Hepatocyte (in vitro differentiated cells): ENCODE measurements at regions not wholly inside any gene's neighbourhood (a gene's known extent, or its start where the extent isn't known, plus 50 kb on each side); places are given as distances from the start of the nearest gene placed in this dataset.
"Not testable (repeated sequence)": the region's sequence is repeated elsewhere in the genome, so short reads cannot be mapped to it uniquely, and the experiment has no call there.

Experiments used
- DNase-seq: peaks from one replicate; pipeline ENCODE4 v3.0.0-alpha.2; 2016; ENCODE audit warnings: low spot score
- H2AFZ ChIP-seq: fragments of 200-600 bp; sonication (generic); 2 replicates; pipeline ENCODE4 v1.6.0; 2016; ENCODE audit warnings: antibody characterized with exemption, mild to moderate bottlenecking
- H3K27ac ChIP-seq: fragments of 200-600 bp; sonication (generic); 2 replicates; pipeline ENCODE4 v1.5.1; 2016; ENCODE audit warnings: mild to moderate bottlenecking
- H3K27me3 ChIP-seq: fragments of 200-600 bp; sonication (generic); 2 replicates; pipeline ENCODE4 v1.6.1; 2016
- H3K36me3 ChIP-seq: fragments of 200-600 bp; sonication (generic); replicated peaks from 2 replicates; pipeline ENCODE4 v1.5.1; 2016; ENCODE audit warnings: low read depth; ENCODE audit not compliant: insufficient read depth
- H3K4me1 ChIP-seq: fragments of 200-600 bp; sonication (generic); 2 replicates; pipeline ENCODE4 v1.5.1; 2016; ENCODE audit warnings: mild to moderate bottlenecking, moderate library complexity; ENCODE audit not compliant: insufficient read depth
- H3K4me2 ChIP-seq: fragments of 200-600 bp; sonication (generic); 2 replicates; pipeline ENCODE4 v1.6.0; 2016
- H3K4me3 ChIP-seq: fragments of 200-600 bp; sonication (generic); 2 replicates; pipeline ENCODE4 v1.5.1; 2016; ENCODE audit warnings: mild to moderate bottlenecking
- H3K79me2 ChIP-seq: fragments of 200-600 bp; sonication (generic); 2 replicates; pipeline ENCODE4 v1.6.0; 2017; ENCODE audit warnings: mild to moderate bottlenecking
- H3K9me2 ChIP-seq: fragments of 200-600 bp; sonication (generic); replicated peaks from 2 replicates; pipeline ENCODE4 v1.6.0; 2017; ENCODE audit warnings: mild to moderate bottlenecking; ENCODE audit not compliant: insufficient read depth
- H3K9me3 ChIP-seq: fragments of 200-600 bp; sonication (generic); 2 replicates; pipeline ENCODE4 v1.5.1; 2016; ENCODE audit warnings: low read depth, mild to moderate bottlenecking
- H4K20me1 ChIP-seq: fragments of 200-600 bp; sonication (generic); 2 replicates; pipeline ENCODE4 v1.6.0; 2016; ENCODE audit warnings: mild to moderate bottlenecking; ENCODE audit not compliant: insufficient read depth, poor library complexity, severe bottlenecking
- CTCF ChIP-seq: fragments of 200-600 bp; sonication (generic); IDR thresholded peaks from 2 replicates; pipeline ENCODE4 v1.5.1; 2016; ENCODE audit warnings: antibody characterized with exemption, mild to moderate bottlenecking; ENCODE audit not compliant: poor library complexity
- EZH2 ChIP-seq: fragments of 200-600 bp; sonication (generic); IDR thresholded peaks from 2 replicates; pipeline ENCODE4 v1.6.1; 2016; ENCODE audit warnings: antibody characterized with exemption, mild to moderate bottlenecking, borderline replicate concordance
- EZH2phosphoT487 ChIP-seq: fragments of 200-600 bp; sonication (generic); IDR thresholded peaks from one replicate; pipeline ENCODE4 v1.6.1; 2018; ENCODE audit warnings: antibody characterized with exemption, mild to moderate bottlenecking, low read depth, moderate library complexity; ENCODE audit not compliant: unreplicated experiment, severe bottlenecking
- WGBS: methylation state at CpG from one replicate; pipeline ENCODE4 v1.1.6; 2016; ENCODE audit warnings: low lambda C conversion rate; ENCODE audit errors: missing lambda C conversion rate; 5-methylcytosine and 5-hydroxymethylcytosine counted together

GRCh38 chr5:17054911-17055310 is 118.8 kb upstream of the MYO10 start:
- H3K27ac ChIP-seq = no peak overlapping the region
- no peaks in the 10 kb centered on the region for H3K36me3 ChIP-seq
- no peak overlapping the region for H2AFZ ChIP-seq
- no peak overlapping the region for H3K4me3 ChIP-seq
- no peaks in the 10 kb centered on the region for H3K27me3 ChIP-seq
- 93% methylated on average over 8 of the region's 8 CpGs for WGBS
- no peaks in the 10 kb centered on the region for H3K9me2 ChIP-seq
- no peaks in the 10 kb centered on the region for H4K20me1 ChIP-seq
- no peak for TF ChIP-seq EZH2phosphoT487
- no peak for TF ChIP-seq CTCF
- TF ChIP-seq EZH2 = no peak
- peaks cover 9% of the 10 kb centered on the region for H3K4me1 ChIP-seq
- no peak for DNase-seq
- H3K9me3 ChIP-seq = no peaks in the 10 kb centered on the region
- no peaks in the 10 kb centered on the region for H3K79me2 ChIP-seq
- no peak overlapping the region for H3K4me2 ChIP-seq

DNA sequence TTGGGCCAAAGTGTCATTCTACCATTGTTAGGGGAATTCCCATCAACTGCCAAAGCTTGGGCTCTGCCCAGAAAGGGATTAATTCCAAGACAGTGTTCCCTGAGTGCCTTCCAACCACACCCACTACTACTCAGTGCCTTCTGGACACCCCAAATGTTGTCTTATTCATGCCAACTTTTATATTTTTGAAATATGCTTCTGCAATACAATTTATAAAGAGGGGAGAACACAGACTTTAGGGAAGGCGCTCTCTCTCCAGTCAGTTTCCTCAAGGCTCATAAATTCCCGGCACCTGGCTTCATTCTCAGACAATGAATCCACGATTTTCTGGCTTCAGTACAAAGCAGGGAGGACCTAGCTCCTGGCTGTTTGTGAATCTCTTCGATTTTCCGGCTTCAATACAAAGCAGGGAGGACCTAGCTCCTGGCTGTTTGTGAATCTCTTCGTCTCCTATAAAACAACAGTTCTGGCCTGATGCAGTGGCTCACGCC is 120.1 kb upstream of the MYO10 start:
- Histone ChIP-seq H3K4me3 (no peak overlapping the region), H3K27me3 (no peaks in the 10 kb centered on the region), H4K20me1 (no peaks in the 10 kb centered on the region), H3K9me2 (no peaks in the 10 kb centered on the region), H3K79me2 (no peaks in the 10 kb centered on the region), H3K4me2 (no peak overlapping the region), H3K9me3 (no peaks in the 10 kb centered on the region), H2AFZ (no peak overlapping the region), H3K27ac (no peak overlapping the region), H3K4me1 (peaks cover 9% of the 10 kb centered on the region), H3K36me3 (no peaks in the 10 kb centered on the region)
- WGBS = 63% methylated on average over 7 of the region's 7 CpGs
- DNase-seq = no peak
- TF ChIP-seq CTCF = no peak
- TF ChIP-seq EZH2 = no peak
- no peak for TF ChIP-seq EZH2phosphoT487

GRCh38 chr5:17058438-17058837 is 122.3 kb upstream of the MYO10 start:
- Histone ChIP-seq H3K9me2 (no peaks in the 10 kb centered on the region), H4K20me1 (no peaks in the 10 kb centered on the region), H2AFZ (no peak overlapping the region), H3K4me2 (no peak overlapping the region), H3K27ac (no peak overlapping the region), H3K4me1 (peaks cover 9% of the 10 kb centered on the region), H3K79me2 (no peaks in the 10 kb centered on the region), H3K9me3 (no peaks in the 10 kb centered on the region), H3K27me3 (no peaks in the 10 kb centered on the region), H3K4me3 (no peak overlapping the region), H3K36me3 (no peaks in the 10 kb centered on the region)
- WGBS = 88% methylated on average over 7 of the region's 7 CpGs
- TF ChIP-seq CTCF (no peak), EZH2 (no peak), EZH2phosphoT487 (no peak)
- no peak for DNase-seq

GRCh38 chr5:17061973-17062470 is 125.9 kb upstream of the MYO10 start:
- Histone ChIP-seq H3K9me2 (no peaks in the 10 kb centered on the region), H3K4me3 (no peak overlapping the region), H3K4me2 (no peak overlapping the region), H3K4me1 (peaks cover 8% of the 10 kb centered on the region), H3K27ac (no peak overlapping the region), H2AFZ (no peak overlapping the region), H3K9me3 (no peaks in the 10 kb centered on the region), H3K27me3 (no peaks in the 10 kb centered on the region), H3K79me2 (no peaks in the 10 kb centered on the region), H4K20me1 (no peaks in the 10 kb centered on the region), H3K36me3 (no peaks in the 10 kb centered on the region)
- DNase-seq = no peak
- TF ChIP-seq EZH2phosphoT487 (no peak), CTCF (no peak), EZH2 (no peak)
- WGBS = 96% methylated on average over 15 of the region's 33 CpGs

DNA sequence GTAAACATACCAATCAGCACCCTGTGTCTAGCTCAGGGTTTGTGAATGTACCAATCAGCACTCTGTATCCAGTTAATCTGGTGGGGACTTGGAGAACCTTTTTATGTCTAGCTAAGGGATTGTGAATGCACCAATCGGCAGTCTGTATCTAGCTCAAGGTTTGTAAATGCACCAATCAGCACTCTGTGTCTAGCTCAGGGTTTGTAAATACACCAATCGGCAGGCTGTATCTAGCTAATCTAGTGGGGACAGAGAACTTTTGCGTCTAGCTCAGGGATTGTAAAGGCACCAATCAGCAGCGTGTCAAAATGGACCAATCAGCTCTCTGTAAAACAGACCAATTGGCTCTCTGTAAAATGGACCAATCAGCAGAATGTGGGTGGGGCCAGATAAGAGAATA is 126.7 kb upstream of the MYO10 start:
- not testable (repeated sequence) for H3K4me2 ChIP-seq, H3K9me2 ChIP-seq, H3K79me2 ChIP-seq, H3K27me3 ChIP-seq, H3K4me3 ChIP-seq, H3K36me3 ChIP-seq, H4K20me1 ChIP-seq, DNase-seq, H2AFZ ChIP-seq, H3K4me1 ChIP-seq, H3K27ac ChIP-seq, H3K9me3 ChIP-seq
- 96% methylated on average over 4 of the region's 4 CpGs for WGBS
